Panc1 (cell line): ENCODE measurements at regions not wholly inside any gene's neighbourhood (a gene's known extent, or its start where the extent isn't known, plus 50 kb on each side); places are given as distances from the start of the nearest gene placed in this dataset.

ENCODE experiments used
- ATAC-seq: fragments of 200-7000 bp; cut with Tn5 transposase; 2 replicates; pipeline ENCODE4 v1.9.1; 2020; ENCODE audit warnings: mild to moderate bottlenecking, moderate library complexity
- BruUV-seq: library from RNA; stranded (reverse); fragments of 400-500 nt; replicated peaks from 2 replicates; lab custom pipeline; 2021; lab: Mats Ljungman, UMichigan
- CTCF ChIA-PET: fragments of 300-600 bp; sonication (Branson Sonifier 250); formaldehyde crosslinking; loops from one replicate; lab custom pipeline; 2022; ENCODE audit warnings: antibody characterized with exemption; lab: Charles Lee
- POLR2A ChIA-PET: fragments of 300-600 bp; sonication (Branson Sonifier 250); formaldehyde crosslinking; loops from one replicate; lab custom pipeline; 2022; ENCODE audit warnings: antibody characterized with exemption; lab: Charles Lee
- DNase-seq: peaks from one replicate; pipeline ENCODE4 v3.0.0-alpha.2; 2010; ENCODE audit warnings: low read depth, low spot score
- H3K27ac ChIP-seq: 2 replicates; pipeline ENCODE4 v1.5.1; 2011; ENCODE audit warnings: mild to moderate bottlenecking, low read length, inconsistent platforms
- H3K27me3 ChIP-seq: fragments of 200-500 bp; sonication (Bioruptor generic); 2 replicates; pipeline ENCODE4 v1.6.0; 2014; ENCODE audit warnings: low read length, inconsistent platforms; ENCODE audit not compliant: control insufficient read depth, insufficient read depth
- H3K36me3 ChIP-seq: fragments of 200-500 bp; sonication (Bioruptor generic); 2 replicates; pipeline ENCODE4 v1.5.1; 2014; ENCODE audit warnings: inconsistent platforms, mild to moderate bottlenecking, low read length, moderate library complexity; ENCODE audit not compliant: control insufficient read depth, insufficient read depth
- H3K4me1 ChIP-seq: 2 replicates; pipeline ENCODE4 v1.5.1; 2011; ENCODE audit warnings: inconsistent platforms, mild to moderate bottlenecking, low read length, moderate library complexity; ENCODE audit not compliant: control insufficient read depth, insufficient read depth
- H3K4me3 ChIP-seq, 2 experiments: 2 replicates each; pipeline ENCODE4 v1.5.1; 2011 to 2012; ENCODE audit warnings: low read depth in 2 of 2, low read length in 2 of 2, mild to moderate bottlenecking in 2 of 2, inconsistent platforms in 1 of 2, moderate library complexity in 1 of 2
- H3K9me3 ChIP-seq: fragments of 200-500 bp; sonication (Bioruptor generic); 2 replicates; pipeline ENCODE4 v1.5.1; 2014; ENCODE audit warnings: low read depth, mild to moderate bottlenecking, inconsistent platforms, low read length, moderate library complexity; ENCODE audit not compliant: control insufficient read depth, insufficient read depth
- CTCF ChIP-seq: fragments of 450-650 bp; IDR thresholded peaks from 2 replicates; pipeline ENCODE4 v1.5.1; 2017; ENCODE audit warnings: mild to moderate bottlenecking
- POLR2AphosphoS5 ChIP-seq: IDR thresholded peaks from 2 replicates; pipeline ENCODE4 v1.6.1; 2012; ENCODE audit warnings: mild to moderate bottlenecking, low read depth, low read length, moderate library complexity
- REST ChIP-seq, 2 experiments: IDR thresholded peaks; 2 replicates each; pipeline ENCODE4 v1.6.1; 2011 to 2012; ENCODE audit warnings: low read depth in 2 of 2, control low read depth in 1 of 2, low read length in 1 of 2, mild to moderate bottlenecking in 1 of 2, moderate library complexity in 1 of 2; ENCODE audit not compliant: insufficient read depth in 1 of 2
- SIN3A ChIP-seq: IDR thresholded peaks from 2 replicates; pipeline ENCODE4 v1.6.1; 2012; ENCODE audit warnings: low read depth, mild to moderate bottlenecking, low read length, moderate library complexity, borderline replicate concordance; ENCODE audit not compliant: insufficient read depth
- TCF7L2 ChIP-seq: IDR thresholded peaks from 2 replicates; pipeline ENCODE4 v1.6.1; 2011; ENCODE audit warnings: mild to moderate bottlenecking, low read depth, low read length, inconsistent platforms
- in situ Hi-C: cut with HindIII; loops from 2 replicates; pipeline ENCODE4 v1.10.0; 2016; ENCODE audit warnings: low sequenced_read_pairs, low pct_unique_long_range_greater_than_20kb
- intact Hi-C: fragments of 100-400 bp; cut with micrococcal nuclease; formaldehyde crosslinking; loops from one replicate; pipeline ENCODE4 v1.10.0; 2022; ENCODE audit not compliant: unreplicated experiment

GRCh38 chr7:46847126-46847525, 734.8 kb downstream of the TNS3 start:
- ATAC-seq (no peak), DNase-seq (no peak)
- no peaks in the 10 kb centered on the region for H3K27me3 ChIP-seq
- TF ChIP-seq TCF7L2 (no peak), REST (IDR thresholded peaks at IDR 0.05; ENCODE audit: insufficient read depth in 1 of 2, low read depth in 2 of 2, low read length in 1 of 2) (no peak), POLR2AphosphoS5 (no peak), SIN3A (no peak), CTCF (no peak)
- ChIA-PET CTCF (no interaction called here), POLR2A (no interaction called here)
- intact Hi-C loops (no loop called here), in situ Hi-C loops (no loop called here)
- no peak overlapping the region for H3K27ac ChIP-seq
- no peak overlapping the region for H3K4me3 ChIP-seq
- no peaks in the 10 kb centered on the region for H3K9me3 ChIP-seq
- no peaks in the 10 kb centered on the region for H3K36me3 ChIP-seq
- no TSS peak for BruUV-seq
- no peaks in the 10 kb centered on the region for H3K4me1 ChIP-seq

GRCh38 chr7:46844486-46844885, 737.4 kb downstream of the TNS3 start:
- POLR2A ChIA-PET, result no interaction called here
- no peaks in the 10 kb centered on the region for H3K36me3 ChIP-seq
- CTCF ChIA-PET, result no interaction called here
- H3K4me1 ChIP-seq, result no peaks in the 10 kb centered on the region
- H3K27ac ChIP-seq, result no peak overlapping the region
- no peaks in the 10 kb centered on the region for H3K27me3 ChIP-seq
- no peak overlapping the region for H3K4me3 ChIP-seq
- H3K9me3 ChIP-seq, result no peaks in the 10 kb centered on the region
- BruUV-seq, result no TSS peak
- in situ Hi-C loops (no loop called here), intact Hi-C loops (no loop called here)
- ATAC-seq, result no peak
- no peak for DNase-seq
- TF ChIP-seq CTCF (no peak), TCF7L2 (no peak), SIN3A (no peak), POLR2AphosphoS5 (no peak), REST (IDR thresholded peaks at IDR 0.05; ENCODE audit: insufficient read depth in 1 of 2, low read depth in 2 of 2, low read length in 1 of 2) (no peak)
